Sigmoid colon (tissue), 6 donors: ENCODE measurements at regions not wholly inside any gene's neighbourhood (a gene's known extent, or its start where the extent isn't known, plus 50 kb on each side); places are given as distances from the start of the nearest gene placed in this dataset.

ENCODE experiments used
- DNase-seq: peaks from one replicate; pipeline ENCODE4 v3.0.0-alpha.2; 2019
- H3K27ac ChIP-seq, 4 donors: fragments of 200-600 bp; sonication (generic); one replicate each; pipeline ENCODE4 v1.5.1; 2016 to 2019; ENCODE audit warnings: mild to moderate bottlenecking in 1 of 4
- H3K27me3 ChIP-seq, 3 donors: fragments of 200-600 bp; sonication (generic); one replicate each; pipeline ENCODE4 v1.5.1; 2019; ENCODE audit warnings: mild to moderate bottlenecking in 1 of 3
- H3K36me3 ChIP-seq, 4 donors: fragments of 200-600 bp; sonication (generic); one replicate each; pipeline ENCODE4 v1.5.1; 2016 to 2019
- H3K4me1 ChIP-seq, 4 donors: fragments of 200-600 bp; sonication (generic); one replicate each; pipeline ENCODE4 v1.5.1; 2017 to 2019
- H3K4me3 ChIP-seq, 4 donors: fragments of 200-600 bp; sonication (generic); one replicate each; pipeline ENCODE4 v1.5.1; 2017 to 2019; ENCODE audit warnings: mild to moderate bottlenecking in 2 of 4, moderate library complexity in 1 of 4
- H3K9me3 ChIP-seq, 4 donors: fragments of 200-600 bp in 3 of 4; sonication (generic) in 3 of 4; one replicate each; pipeline versions ENCODE4 v1.5.1 to v1.6.1; 2013 to 2019
- EP300 ChIP-seq, 4 donors: sonication (generic); formaldehyde crosslinking; IDR thresholded peaks; one replicate each; pipeline ENCODE4 v1.6.1; 2017; ENCODE audit warnings: antibody characterized with exemption in 4 of 4
- POLR2A ChIP-seq, 2 donors: fragments of 450-650 bp; IDR thresholded peaks; one replicate each; pipeline ENCODE4 v1.6.1; 2016; ENCODE audit warnings: antibody characterized with exemption in 2 of 2, mild to moderate bottlenecking in 2 of 2, moderate library complexity in 2 of 2
- POLR2AphosphoS5 ChIP-seq, 4 donors: sonication (generic); formaldehyde crosslinking; IDR thresholded peaks; one replicate each; pipeline ENCODE4 v1.6.1; 2017; ENCODE audit warnings: antibody characterized with exemption in 4 of 4
- WGBS, 2 donors: extraction: QIAGEN DNeasy Blood & Tissue Kit; methylation state at CpG; one replicate each; pipeline ENCODE4 v1.1.7; 2013; 5-methylcytosine and 5-hydroxymethylcytosine counted together
- intact Hi-C: fragments of 100-400 bp; cut with DNase I; formaldehyde crosslinking; loops from one replicate; pipeline ENCODE4 v1.15.1; 2023
- TF ChIP-seq, protein P1 (sequence below), 4 experiments: fragments of 450-650 bp in 3 of 4; fragments of 200-600 bp in 1 of 4; IDR thresholded peaks; one replicate each; pipeline ENCODE4 v1.5.1; 2016 to 2019; ENCODE audit warnings: antibody characterized with exemption in 4 of 4, mild to moderate bottlenecking in 3 of 4, moderate library complexity in 2 of 4
- donor health status: healthy with polysubstance abuse.
- donor health status: healthy.

DNA sequence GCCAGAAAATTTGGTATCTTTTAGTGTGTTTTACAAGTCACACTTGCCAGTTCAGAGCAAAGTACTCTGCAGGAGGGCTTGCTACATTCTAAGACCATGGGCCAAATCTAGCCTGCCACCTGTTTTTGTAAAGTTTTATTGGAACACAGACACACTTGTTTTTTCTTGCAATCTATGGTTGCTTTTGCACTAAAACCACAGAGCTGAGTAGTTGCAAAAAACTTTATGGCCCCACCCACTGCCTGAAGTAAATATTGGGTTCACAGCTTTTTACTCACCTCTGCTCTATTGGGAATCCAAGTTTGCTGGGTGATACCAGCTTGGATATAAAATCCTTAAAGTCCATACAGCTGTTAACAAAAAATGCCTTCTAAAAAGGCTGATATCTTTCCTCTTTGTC is 109.0 kb downstream of the ZFP64 start:
- no peak overlapping the region for H3K4me3 ChIP-seq
- no peak for DNase-seq
- no peak overlapping the region for H3K27ac ChIP-seq
- no peaks in the 10 kb centered on the region for H3K27me3 ChIP-seq
- H3K9me3 ChIP-seq = peaks cover 0 to 9% (median 4%) of the 10 kb centered on the region in 4 donors
- intact Hi-C loops = loop anchor here (1.0 to 10.0 kb wide), 2 partner anchors 378 to 443 kb away; no protein-coding TSS in a partner anchor
- peaks cover 0 to 12% (median 0%) of the 10 kb centered on the region in 4 donors for H3K36me3 ChIP-seq
- no peaks in the 10 kb centered on the region for H3K4me1 ChIP-seq
- TF ChIP-seq, protein P1, sequence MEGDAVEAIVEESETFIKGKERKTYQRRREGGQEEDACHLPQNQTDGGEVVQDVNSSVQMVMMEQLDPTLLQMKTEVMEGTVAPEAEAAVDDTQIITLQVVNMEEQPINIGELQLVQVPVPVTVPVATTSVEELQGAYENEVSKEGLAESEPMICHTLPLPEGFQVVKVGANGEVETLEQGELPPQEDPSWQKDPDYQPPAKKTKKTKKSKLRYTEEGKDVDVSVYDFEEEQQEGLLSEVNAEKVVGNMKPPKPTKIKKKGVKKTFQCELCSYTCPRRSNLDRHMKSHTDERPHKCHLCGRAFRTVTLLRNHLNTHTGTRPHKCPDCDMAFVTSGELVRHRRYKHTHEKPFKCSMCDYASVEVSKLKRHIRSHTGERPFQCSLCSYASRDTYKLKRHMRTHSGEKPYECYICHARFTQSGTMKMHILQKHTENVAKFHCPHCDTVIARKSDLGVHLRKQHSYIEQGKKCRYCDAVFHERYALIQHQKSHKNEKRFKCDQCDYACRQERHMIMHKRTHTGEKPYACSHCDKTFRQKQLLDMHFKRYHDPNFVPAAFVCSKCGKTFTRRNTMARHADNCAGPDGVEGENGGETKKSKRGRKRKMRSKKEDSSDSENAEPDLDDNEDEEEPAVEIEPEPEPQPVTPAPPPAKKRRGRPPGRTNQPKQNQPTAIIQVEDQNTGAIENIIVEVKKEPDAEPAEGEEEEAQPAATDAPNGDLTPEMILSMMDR (IDR thresholded peaks at IDR 0.05) = no peak

DNA sequence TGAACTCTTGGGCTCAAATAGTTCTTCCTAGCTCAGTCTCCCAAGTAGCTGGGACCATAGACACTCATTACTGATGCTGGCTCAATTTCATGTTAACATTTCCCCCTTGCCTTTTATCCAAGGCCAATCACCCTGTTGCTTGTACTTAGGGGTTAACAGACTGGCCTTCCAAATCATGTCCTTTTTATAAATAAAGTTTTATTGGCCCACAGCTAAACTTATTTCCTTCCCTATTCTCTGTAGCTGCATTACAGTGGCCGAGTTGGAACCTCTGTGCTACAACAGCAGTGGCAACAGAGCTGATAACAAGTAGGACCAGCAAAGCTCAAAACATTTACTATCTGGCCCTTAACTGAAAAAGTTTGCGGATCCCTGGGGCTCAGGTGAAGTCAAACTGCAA is 109.8 kb downstream of the ZFP64 start:
- WGBS, 2 donors = 82 to 89% methylated on average over 2 of the region's 2 CpGs
- Histone ChIP-seq H3K9me3 (peaks cover 0 to 2% (median 2%) of the 10 kb centered on the region in 4 donors), H3K4me1 (no peaks in the 10 kb centered on the region), H3K27me3 (no peaks in the 10 kb centered on the region), H3K4me3 (no peak overlapping the region), H3K27ac (no peak overlapping the region), H3K36me3 (peaks cover 0 to 7% (median 0%) of the 10 kb centered on the region in 4 donors)
- DNase-seq = no peak
- intact Hi-C loops = loop anchor here (10.0 kb wide), 1 partner anchor 377 kb away; no protein-coding TSS in a partner anchor
- TF ChIP-seq, protein P1 (IDR thresholded peaks at IDR 0.05) = no peak
- TF ChIP-seq POLR2A (IDR thresholded peaks at IDR 0.05) (no peak), EP300 (IDR thresholded peaks at IDR 0.05) (no peak), POLR2AphosphoS5 (IDR thresholded peaks at IDR 0.05) (no peak)

DNA sequence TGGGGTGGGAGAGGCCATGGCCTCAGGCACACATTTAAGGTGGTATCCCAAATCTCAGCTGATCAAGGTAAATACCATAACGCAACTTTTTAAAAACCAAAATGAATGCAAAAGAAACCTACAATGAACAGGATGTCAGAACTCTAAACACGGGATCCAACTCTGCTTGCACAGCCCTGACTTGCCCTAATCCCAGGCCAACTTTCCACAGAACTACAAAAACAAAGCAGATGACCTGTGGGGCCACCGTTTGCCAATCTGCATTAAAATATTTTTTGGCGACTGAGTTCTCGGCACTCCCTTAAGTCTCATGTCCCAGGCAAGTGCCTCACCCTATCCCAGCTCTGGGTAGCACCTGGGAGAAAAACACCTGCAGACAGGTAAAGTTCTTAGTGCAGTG is 110.5 kb downstream of the ZFP64 start:
- 57 to 77% methylated on average over 5 of the region's 5 CpGs for WGBS, 2 donors

DNA sequence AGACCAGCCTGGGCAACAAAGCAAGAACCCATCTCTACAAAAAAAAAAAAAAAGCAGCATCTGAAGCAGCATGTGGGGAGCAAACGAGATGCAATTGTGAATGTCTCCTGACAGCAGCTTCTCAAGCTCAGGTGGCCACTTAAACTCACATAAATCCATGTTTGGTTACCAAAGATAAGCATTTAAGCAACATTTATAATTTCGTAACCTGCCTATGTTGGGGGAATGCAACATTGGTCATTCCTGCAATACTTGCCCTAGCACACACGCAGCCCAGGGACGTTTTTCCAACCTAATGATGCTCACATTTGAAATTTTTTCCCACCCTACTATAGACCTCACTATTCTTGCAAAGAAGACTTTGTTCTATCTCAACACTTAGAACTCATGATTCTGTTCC is 113.3 kb downstream of the ZFP64 start:
- no peak for DNase-seq
- no peaks in the 10 kb centered on the region for H3K9me3 ChIP-seq
- no peak overlapping the region for H3K27ac ChIP-seq
- no peaks in the 10 kb centered on the region for H3K36me3 ChIP-seq
- TF ChIP-seq, protein P1 (IDR thresholded peaks at IDR 0.05) = no peak
- no peak for TF ChIP-seq EP300 (IDR thresholded peaks at IDR 0.05)
- intact Hi-C loops = no loop called here
- H3K4me1 ChIP-seq = no peaks in the 10 kb centered on the region
- no peaks in the 10 kb centered on the region for H3K27me3 ChIP-seq
- 88 to 92% methylated on average over 4 of the region's 4 CpGs for WGBS, 2 donors
- no peak overlapping the region for H3K4me3 ChIP-seq

More for the DNA sequence above, 110.5 kb downstream of the ZFP64 start:
- Histone ChIP-seq H3K4me3 (no peak overlapping the region), H3K4me1 (no peaks in the 10 kb centered on the region), H3K27ac (no peak overlapping the region), H3K36me3 (peaks cover 0 to 7% (median 0%) of the 10 kb centered on the region in 4 donors), H3K27me3 (no peaks in the 10 kb centered on the region), H3K9me3 (no peaks in the 10 kb centered on the region)
- DNase-seq = no peak
- intact Hi-C loops = loop anchor here (10.0 kb wide), 1 partner anchor 376 kb away; no protein-coding TSS in a partner anchor
- TF ChIP-seq, protein P1 (IDR thresholded peaks at IDR 0.05) = no peak
- TF ChIP-seq POLR2AphosphoS5 (IDR thresholded peaks at IDR 0.05) (no peak), EP300 (IDR thresholded peaks at IDR 0.05) (no peak), POLR2A (IDR thresholded peaks at IDR 0.05) (no peak)

DNA sequence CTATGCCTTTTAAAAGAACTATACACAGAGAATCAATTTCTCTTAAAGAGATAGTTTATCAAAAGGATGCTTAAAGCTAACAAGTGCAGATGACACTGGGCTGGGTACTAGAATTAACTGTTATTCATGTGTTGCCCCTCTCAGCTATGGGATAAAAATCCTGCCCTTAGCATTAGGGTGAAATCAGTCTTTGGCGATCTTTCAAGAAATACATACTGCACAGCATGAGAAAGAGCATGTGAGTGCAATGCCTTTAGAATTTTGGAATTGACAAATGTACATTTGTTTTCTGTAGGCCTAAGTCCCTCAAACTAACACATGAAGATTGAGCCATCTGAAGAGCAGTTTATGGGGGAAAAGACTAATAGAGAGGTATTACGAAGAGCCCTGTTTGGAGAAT is 115.4 kb downstream of the ZFP64 start:
- TF ChIP-seq POLR2A (IDR thresholded peaks at IDR 0.05) = no peak
- TF ChIP-seq EP300 (IDR thresholded peaks at IDR 0.05) = no peak
- intact Hi-C loops = no loop called here
- DNase-seq = no peak
- H3K27ac ChIP-seq = no peak overlapping the region
- H3K27me3 ChIP-seq = no peaks in the 10 kb centered on the region
- H3K36me3 ChIP-seq = peaks cover 0 to 3% (median 0%) of the 10 kb centered on the region in 4 donors
- WGBS, 2 donors = 92 to 99% methylated on average over 2 of the region's 2 CpGs
- H3K4me3 ChIP-seq = no peak overlapping the region
- no peaks in the 10 kb centered on the region for H3K9me3 ChIP-seq
- no peaks in the 10 kb centered on the region for H3K4me1 ChIP-seq
